ENCODE measurements at regions not wholly inside any gene's neighbourhood (a gene's known extent, or its start where the extent isn't known, plus 50 kb on each side); places are given as distances from the start of the nearest gene placed in this dataset.
A peak's percentile ranks its signal among the peaks of the same experiment; 100 is the strongest.

DNA sequence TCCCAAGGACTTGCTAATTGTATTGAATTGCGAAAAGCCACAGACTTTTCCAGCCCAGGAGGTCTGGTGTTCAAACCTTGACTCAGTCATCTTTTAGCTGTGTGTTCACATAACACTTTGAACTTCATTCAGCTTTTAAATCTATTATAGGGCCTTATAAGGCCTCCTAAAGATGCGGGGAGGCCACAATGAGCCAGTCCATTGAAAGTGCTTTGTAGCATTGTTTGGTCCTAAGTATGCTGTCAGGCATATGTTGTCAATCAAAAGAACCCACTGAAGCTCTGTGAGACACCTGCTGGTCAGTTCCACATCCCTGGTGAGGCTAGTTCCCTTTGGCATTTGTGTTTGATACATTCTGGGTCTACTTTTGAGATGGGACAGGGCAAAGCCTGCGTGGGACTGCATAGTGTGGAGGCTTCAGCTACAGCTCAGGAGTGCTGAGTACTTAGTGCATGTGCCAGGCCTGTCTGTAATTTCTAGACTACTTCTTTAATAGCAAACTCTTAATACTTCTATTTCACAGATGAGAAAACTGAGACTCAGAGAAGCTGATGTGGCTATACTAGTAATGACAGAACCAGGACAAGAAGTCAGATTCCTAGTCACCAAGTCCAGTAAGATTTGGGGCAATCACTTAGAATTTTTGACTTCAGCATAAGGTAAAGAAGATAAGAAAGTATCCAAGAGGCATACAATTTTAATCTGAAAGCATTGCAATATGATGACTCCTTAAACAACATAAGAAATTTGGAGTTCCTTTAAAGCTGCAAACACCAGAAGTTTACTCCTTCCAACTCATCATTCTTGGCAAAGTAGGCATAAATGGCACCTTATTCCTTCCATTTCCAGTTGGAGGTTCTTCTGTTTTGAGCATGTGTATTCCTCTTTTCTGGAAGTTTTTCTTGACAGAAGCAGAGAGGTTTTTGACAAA lies 213.0 kb downstream of the PDCD6IP start:
- no peak for FAIRE-seq
- no peak overlapping the region for H3K27ac ChIP-seq (ENCODE audit: control insufficient read depth, insufficient read depth)
- intact Hi-C loops (cut with micrococcal nuclease; ENCODE audit: unreplicated experiment) = no loop called here
- no peak for TF ChIP-seq BMI1 (IDR thresholded peaks at IDR 0.05; ENCODE audit: borderline replicate concordance)
- TF ChIP-seq SMC3 (IDR thresholded peaks at IDR 0.05; ENCODE audit: borderline replicate concordance, low read length) = no peak
- TF ChIP-seq, protein P1, sequence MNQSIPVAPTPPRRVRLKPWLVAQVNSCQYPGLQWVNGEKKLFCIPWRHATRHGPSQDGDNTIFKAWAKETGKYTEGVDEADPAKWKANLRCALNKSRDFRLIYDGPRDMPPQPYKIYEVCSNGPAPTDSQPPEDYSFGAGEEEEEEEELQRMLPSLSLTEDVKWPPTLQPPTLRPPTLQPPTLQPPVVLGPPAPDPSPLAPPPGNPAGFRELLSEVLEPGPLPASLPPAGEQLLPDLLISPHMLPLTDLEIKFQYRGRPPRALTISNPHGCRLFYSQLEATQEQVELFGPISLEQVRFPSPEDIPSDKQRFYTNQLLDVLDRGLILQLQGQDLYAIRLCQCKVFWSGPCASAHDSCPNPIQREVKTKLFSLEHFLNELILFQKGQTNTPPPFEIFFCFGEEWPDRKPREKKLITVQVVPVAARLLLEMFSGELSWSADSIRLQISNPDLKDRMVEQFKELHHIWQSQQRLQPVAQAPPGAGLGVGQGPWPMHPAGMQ (IDR thresholded peaks at IDR 0.05; ENCODE audit: borderline replicate concordance) = no peak
- TF ChIP-seq, protein P2, sequence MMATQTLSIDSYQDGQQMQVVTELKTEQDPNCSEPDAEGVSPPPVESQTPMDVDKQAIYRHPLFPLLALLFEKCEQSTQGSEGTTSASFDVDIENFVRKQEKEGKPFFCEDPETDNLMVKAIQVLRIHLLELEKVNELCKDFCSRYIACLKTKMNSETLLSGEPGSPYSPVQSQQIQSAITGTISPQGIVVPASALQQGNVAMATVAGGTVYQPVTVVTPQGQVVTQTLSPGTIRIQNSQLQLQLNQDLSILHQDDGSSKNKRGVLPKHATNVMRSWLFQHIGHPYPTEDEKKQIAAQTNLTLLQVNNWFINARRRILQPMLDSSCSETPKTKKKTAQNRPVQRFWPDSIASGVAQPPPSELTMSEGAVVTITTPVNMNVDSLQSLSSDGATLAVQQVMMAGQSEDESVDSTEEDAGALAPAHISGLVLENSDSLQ (IDR thresholded peaks at IDR 0.05) = peak; percentile 35; the same call in 1 of the 2 replicates
- no peak for TF ChIP-seq NBN (IDR thresholded peaks at IDR 0.05)
- no peak for TF ChIP-seq SPI1 (IDR thresholded peaks at IDR 0.05; ENCODE audit: borderline replicate concordance, insufficient read depth, low read depth, low read length)
- TF ChIP-seq BRCA1 (IDR thresholded peaks at IDR 0.05; ENCODE audit: low read depth, low read length) = no peak
- TF ChIP-seq RELA (IDR thresholded peaks at IDR 0.05; ENCODE audit: borderline replicate concordance, partially characterized antibody) = no peak
- no peak for TF ChIP-seq ESRRA (IDR thresholded peaks at IDR 0.05; ENCODE audit: low read length)
- no peak for TF ChIP-seq MYC (IDR thresholded peaks at IDR 0.05; ENCODE audit: insufficient read depth, insufficient read length, insufficient replicate concordance, low read length, severe bottlenecking)
- no peak for TF ChIP-seq HDAC6 (IDR thresholded peaks at IDR 0.05; ENCODE audit: unreplicated experiment)
- TF ChIP-seq, protein P3, sequence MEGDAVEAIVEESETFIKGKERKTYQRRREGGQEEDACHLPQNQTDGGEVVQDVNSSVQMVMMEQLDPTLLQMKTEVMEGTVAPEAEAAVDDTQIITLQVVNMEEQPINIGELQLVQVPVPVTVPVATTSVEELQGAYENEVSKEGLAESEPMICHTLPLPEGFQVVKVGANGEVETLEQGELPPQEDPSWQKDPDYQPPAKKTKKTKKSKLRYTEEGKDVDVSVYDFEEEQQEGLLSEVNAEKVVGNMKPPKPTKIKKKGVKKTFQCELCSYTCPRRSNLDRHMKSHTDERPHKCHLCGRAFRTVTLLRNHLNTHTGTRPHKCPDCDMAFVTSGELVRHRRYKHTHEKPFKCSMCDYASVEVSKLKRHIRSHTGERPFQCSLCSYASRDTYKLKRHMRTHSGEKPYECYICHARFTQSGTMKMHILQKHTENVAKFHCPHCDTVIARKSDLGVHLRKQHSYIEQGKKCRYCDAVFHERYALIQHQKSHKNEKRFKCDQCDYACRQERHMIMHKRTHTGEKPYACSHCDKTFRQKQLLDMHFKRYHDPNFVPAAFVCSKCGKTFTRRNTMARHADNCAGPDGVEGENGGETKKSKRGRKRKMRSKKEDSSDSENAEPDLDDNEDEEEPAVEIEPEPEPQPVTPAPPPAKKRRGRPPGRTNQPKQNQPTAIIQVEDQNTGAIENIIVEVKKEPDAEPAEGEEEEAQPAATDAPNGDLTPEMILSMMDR (IDR thresholded peaks at IDR 0.05 in 2 of 3, conservative IDR thresholded peaks at IDR 0.05 in 1 of 3; ENCODE audit: control insufficient read depth in 2 of 3, extremely low read depth in 1 of 3, insufficient read depth in 1 of 3, low read depth in 3 of 3, low read length in 3 of 3) = peak; percentile 9 to 25 (median 25); a peak in 2 of 6 replicates
- TF ChIP-seq CHD4 (IDR thresholded peaks at IDR 0.05) = no peak
- TF ChIP-seq ZNF622 (IDR thresholded peaks at IDR 0.05) = no peak
- no peak for TF ChIP-seq CBX3 (IDR thresholded peaks at IDR 0.05; ENCODE audit: borderline replicate concordance, low read depth)

More for the DNA sequence above, 213.0 kb downstream of the PDCD6IP start:
- Histone ChIP-seq H3K9me3 (replicated peaks; ENCODE audit: control insufficient read depth, insufficient read depth, low read length) (no peaks in the 10 kb centered on the region; the same call in 2 of the 3 replicates), H3K79me2 (ENCODE audit: control insufficient read depth, insufficient read depth, low read length) (no peaks in the 10 kb centered on the region), H3K4me1 (ENCODE audit: control insufficient read depth, insufficient read depth, low read length) (no peaks in the 10 kb centered on the region), H4K20me1 (ENCODE audit: control insufficient read depth, insufficient read depth) (no peaks in the 10 kb centered on the region), H3K4me3 (no peak overlapping the region), H2AFZ (ENCODE audit: control insufficient read depth, low read depth, low read length) (no peak overlapping the region), H3K27me3 (replicated peaks in 1 of 2; ENCODE audit: control insufficient read depth in 2 of 2, insufficient read depth in 2 of 2, low read length in 1 of 2) (no peaks in the 10 kb centered on the region), H3K36me3 (ENCODE audit: control insufficient read depth in 2 of 2, insufficient read depth in 2 of 2, low read length in 1 of 2) (no peaks in the 10 kb centered on the region), H3K9ac (ENCODE audit: control insufficient read depth, insufficient read depth, low read length) (no peak overlapping the region), H3K4me2 (ENCODE audit: control insufficient read depth, insufficient read depth) (no peak overlapping the region)
- in situ Hi-C loops (cut with MboI) = no loop called here
- WGBS (ENCODE audit: insufficient coverage, insufficient replicate concordance, low lambda C conversion rate, missing lambda C conversion rate) = 73% methylated on average over 3 of the region's 3 CpGs
- no peak for DNase-seq (ENCODE audit: low read depth, low spot score)
- CTCF ChIA-PET = interaction anchor here (1.5 kb wide), 1 partner anchor 128 kb away, joined by 4 read pairs; no protein-coding TSS in a partner anchor
- BruUV-seq (replicated peaks) = no TSS peak
- ATAC-seq = peak; percentile 62
- SMC1A ChIA-PET (ENCODE audit: uncharacterized antibody, unreplicated experiment) = interaction anchor here (1.1 to 1.4 kb wide), 2 partner anchors 13 to 18 kb away, joined by 3 to 4 read pairs; no protein-coding TSS in a partner anchor
- POLR2A ChIA-PET = no interaction called here
- RAD21 ChIA-PET (ENCODE audit: unreplicated experiment) = no interaction called here
